Astrocyte of the cerebellum (primary cell): ENCODE measurements at regions not wholly inside any gene's neighbourhood (a gene's known extent, or its start where the extent isn't known, plus 50 kb on each side); places are given as distances from the start of the nearest gene placed in this dataset.

Source experiments
- DNase-seq: peaks from one replicate; pipeline ENCODE4 v3.0.0-alpha.2; 2011; ENCODE audit warnings: low read depth
- H3K4me3 ChIP-seq: 2 replicates; pipeline ENCODE4 v1.5.1; 2011; ENCODE audit warnings: mild to moderate bottlenecking, low read depth, low read length, moderate library complexity
- CTCF ChIP-seq: IDR thresholded peaks from 2 replicates; pipeline ENCODE4 v1.5.1; 2012; ENCODE audit warnings: low read length, low read depth, moderate library complexity, mild to moderate bottlenecking; ENCODE audit errors: missing control alignments
- in situ Hi-C: cut with HindIII; loops from 2 replicates; pipeline ENCODE4 v1.10.0; 2017; ENCODE audit warnings: low sequenced_read_pairs

DNA sequence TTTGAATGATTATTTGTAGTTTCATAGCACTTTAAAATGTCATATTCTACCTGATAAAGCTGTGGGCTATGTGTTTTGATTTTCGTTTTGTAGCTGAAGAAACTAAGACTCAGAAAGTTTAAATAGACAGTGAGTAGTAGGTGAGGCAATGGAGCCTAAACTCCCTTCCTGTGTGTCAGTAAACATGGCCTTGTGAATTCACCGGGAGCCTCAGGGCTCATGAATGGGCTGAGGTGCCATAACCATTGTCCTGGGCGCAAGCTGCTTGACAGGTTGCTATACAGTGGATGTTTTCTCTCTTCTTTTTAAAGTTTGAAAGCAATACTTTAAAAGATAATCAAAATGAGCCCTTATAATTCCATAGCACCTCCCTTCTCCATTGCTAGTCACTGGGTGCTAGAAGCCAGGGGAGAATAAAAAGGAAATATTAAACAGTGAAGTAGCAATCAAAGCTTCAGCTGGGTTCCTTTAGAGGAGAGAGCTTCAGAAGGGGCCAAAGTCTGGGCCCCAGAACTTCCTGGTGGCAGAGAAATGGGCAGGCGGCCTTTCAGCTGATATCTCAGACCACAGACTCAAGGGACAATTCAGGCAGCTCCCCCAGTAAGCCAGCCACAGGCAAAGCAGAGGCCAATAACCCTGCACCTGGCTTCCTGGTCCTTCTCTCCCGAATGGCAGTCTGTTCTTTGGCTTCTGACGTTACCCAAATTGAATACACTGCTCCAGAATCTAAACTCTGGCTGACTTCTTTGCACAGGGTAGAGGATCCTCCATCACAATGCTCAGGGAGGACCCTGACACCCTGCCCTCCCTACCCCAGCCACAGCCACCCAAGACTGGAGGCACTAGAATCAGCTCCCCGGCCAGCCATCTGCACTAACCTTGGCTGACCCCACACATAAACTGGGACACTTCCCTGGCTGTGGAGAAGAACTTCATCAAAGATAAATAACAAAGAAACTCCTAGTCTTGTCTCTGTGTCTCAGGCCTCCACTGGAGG, 51.8 kb upstream of the NPAS2 start:
- DNase-seq = no peak
- no peak for TF ChIP-seq CTCF
- in situ Hi-C loops = no loop called here
- H3K4me3 ChIP-seq = no peak overlapping the region
